HFF-Myc (cell line): ENCODE measurements at regions not wholly inside any gene's neighbourhood (a gene's known extent, or its start where the extent isn't known, plus 50 kb on each side); places are given as distances from the start of the nearest gene placed in this dataset.

ENCODE experiments used
- DNase-seq: peaks from one replicate; pipeline ENCODE4 v3.0.0-alpha.2; 2011; ENCODE audit warnings: low read depth; ENCODE audit errors: extremely low read depth
- H3K4me3 ChIP-seq: replicated peaks from 2 replicates; pipeline ENCODE4 v1.5.1; 2011; ENCODE audit warnings: low read depth, mild to moderate bottlenecking, control low read depth, low read length
- TF ChIP-seq, protein P1 (sequence below): IDR thresholded peaks from 2 replicates; pipeline ENCODE4 v1.5.1; 2012; ENCODE audit warnings: mild to moderate bottlenecking, low read depth, low read length, control low read depth; ENCODE audit errors: missing control alignments

DNA sequence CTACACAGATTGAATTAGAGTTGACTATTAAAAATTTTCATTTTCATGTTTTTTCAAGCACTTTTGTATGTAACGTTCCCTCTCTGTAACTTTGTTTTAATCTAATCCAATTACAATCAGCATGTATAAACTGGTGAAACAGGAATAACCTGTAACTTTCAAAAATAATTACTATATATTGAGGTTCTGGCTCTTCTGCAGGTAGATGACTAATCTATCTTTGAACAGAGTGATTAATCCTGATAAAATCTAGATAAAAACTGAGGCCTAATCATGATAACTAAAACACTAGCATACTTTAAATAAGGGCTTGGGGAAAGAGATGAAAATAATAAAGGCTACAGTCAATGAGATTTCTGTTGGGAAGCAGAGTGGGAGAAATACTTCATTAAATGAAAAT, 101.6 kb upstream of the KCND2 start:
- H3K4me3 ChIP-seq: no peak overlapping the region
- TF ChIP-seq, protein P1, sequence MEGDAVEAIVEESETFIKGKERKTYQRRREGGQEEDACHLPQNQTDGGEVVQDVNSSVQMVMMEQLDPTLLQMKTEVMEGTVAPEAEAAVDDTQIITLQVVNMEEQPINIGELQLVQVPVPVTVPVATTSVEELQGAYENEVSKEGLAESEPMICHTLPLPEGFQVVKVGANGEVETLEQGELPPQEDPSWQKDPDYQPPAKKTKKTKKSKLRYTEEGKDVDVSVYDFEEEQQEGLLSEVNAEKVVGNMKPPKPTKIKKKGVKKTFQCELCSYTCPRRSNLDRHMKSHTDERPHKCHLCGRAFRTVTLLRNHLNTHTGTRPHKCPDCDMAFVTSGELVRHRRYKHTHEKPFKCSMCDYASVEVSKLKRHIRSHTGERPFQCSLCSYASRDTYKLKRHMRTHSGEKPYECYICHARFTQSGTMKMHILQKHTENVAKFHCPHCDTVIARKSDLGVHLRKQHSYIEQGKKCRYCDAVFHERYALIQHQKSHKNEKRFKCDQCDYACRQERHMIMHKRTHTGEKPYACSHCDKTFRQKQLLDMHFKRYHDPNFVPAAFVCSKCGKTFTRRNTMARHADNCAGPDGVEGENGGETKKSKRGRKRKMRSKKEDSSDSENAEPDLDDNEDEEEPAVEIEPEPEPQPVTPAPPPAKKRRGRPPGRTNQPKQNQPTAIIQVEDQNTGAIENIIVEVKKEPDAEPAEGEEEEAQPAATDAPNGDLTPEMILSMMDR: no peak
- DNase-seq: no peak

DNA sequence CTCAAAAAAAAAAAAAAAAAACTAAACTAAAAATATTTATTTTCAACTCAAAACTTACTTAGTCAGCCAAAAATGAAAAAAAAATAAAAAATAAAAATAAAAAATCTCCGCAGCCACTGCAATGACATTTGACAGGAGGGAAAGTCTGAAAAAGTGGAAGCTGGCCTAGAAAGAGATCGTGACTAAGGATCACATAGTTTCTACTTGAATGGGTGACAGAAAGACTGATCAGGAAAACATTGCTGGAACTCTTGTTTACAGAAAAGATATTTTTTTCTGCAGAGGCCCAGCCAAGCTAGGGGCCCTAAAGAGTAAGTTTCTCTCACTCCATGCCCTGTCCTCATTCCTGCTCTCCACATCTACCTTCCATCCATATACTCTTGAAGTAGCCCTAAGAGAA, 92.8 kb upstream of the KCND2 start:
- DNase-seq: no peak
- no peak overlapping the region for H3K4me3 ChIP-seq
- TF ChIP-seq, protein P1: no peak

DNA sequence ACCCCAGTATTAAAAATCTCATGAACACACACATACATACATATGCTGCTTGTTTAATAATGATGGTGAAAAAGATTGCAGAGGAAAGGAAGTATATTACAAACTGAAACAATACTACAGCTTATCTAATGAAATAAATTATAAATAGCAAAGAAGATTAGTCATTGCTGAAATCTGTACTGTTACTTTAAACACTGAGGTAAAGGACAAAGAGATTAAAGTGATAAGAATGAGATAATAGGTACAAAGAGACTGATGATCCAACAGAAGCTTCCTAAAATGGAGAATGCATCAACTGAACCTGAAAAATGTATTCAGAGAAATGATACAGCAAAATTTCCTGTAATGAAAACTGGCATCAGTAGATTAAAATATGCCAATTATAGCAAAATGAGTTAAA, 91.5 kb upstream of the KCND2 start:
- TF ChIP-seq, protein P1: no peak

DNA sequence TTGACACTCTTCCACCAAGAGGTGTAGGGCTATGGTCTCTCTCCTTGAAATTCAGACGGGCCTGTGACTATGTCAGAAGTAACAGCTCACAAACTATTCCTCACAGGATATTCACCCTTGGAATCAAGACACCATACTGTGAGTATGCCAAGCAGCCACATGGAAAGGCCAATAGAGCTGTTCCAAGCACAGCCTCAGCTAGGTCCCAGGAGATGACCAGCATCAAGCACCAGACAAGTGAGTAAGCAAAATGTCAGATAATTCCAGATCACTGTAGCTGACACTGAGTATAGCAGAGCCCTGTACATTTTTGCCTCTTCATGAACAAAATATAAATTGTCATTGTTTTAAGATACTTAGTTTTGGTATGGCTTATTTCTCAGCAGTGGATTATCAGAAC, 88.1 kb upstream of the KCND2 start:
- TF ChIP-seq, protein P1: no peak
- no peak overlapping the region for H3K4me3 ChIP-seq
- DNase-seq: no peak

More for the DNA sequence above, 91.5 kb upstream of the KCND2 start:
- no peak for DNase-seq
- no peak overlapping the region for H3K4me3 ChIP-seq

DNA sequence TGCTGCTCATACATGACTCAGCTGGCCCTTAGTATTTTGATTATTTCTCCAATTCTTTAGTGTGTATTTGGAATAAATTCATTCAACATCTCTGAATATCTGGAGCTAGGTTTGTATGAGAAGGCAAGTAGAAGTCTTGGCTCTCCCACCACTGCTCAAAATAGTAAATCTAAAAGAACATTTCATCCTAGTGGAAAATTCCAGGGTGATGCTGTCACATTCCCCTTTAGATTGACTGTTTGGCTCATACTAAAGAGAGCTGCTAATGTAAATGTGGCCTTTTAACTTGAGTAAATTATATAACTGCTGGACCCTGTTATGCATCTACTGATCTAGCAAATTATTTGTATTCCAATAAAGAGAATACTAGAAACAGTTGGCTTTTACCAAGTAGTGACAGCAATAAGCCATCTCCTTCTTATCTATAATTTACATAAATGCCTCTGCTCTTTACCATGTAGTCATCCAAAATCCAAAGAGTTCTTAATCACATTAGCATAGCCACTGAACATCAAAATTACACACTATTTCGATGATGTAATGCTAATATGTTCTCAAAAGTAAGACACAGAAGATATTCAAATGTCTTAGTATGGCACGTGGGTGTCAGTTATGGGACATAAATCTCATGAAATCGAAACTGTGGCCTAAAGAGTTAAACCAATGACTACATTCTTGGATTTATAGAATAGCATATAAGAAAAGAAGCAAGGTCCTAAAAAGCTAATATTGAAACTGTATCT, 86.9 kb upstream of the KCND2 start:
- TF ChIP-seq, protein P1: no peak
- DNase-seq: no peak
- H3K4me3 ChIP-seq: no peak overlapping the region

DNA sequence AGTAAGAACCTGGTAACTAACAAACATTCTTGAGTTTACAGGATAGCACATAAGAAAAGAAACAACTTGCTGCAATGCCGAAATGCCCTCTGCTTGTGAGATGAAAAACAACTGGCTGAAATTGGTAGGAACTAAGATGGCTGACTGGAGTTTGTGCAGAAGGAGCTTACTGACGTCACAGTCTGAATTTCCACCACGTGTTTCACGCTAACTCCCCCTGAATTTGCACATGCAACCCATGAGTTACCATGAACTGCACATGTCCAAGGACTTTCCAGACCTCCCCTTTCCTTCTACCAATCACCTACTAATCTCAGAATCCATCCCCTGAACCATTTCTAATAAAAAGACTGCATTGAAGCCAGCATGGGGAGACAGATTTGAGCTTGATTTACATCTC, 86.3 kb upstream of the KCND2 start:
- TF ChIP-seq, protein P1: no peak
- DNase-seq: no peak

DNA sequence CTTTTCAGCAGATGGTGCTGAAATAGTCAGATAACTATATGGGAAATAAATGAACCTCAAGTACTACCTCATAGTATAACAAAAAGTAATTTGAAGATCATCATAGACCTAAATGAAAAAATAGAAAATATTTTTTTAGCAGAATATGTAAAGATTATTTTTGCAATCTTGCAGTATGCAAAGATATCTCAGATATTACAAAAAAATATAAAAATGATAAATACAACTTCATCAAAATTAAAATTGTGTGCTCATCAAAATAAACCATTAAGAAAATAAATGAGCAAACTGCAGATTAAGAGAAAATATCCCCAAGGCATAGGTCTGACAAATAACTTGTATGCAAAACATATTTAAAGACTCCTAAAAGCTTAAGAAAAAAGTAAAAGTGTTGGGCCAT, 83.4 kb upstream of the KCND2 start:
- TF ChIP-seq, protein P1: no peak
- no peak overlapping the region for H3K4me3 ChIP-seq
- no peak for DNase-seq

More for the DNA sequence above, 86.3 kb upstream of the KCND2 start:
- no peak overlapping the region for H3K4me3 ChIP-seq
